ENCODE measurements at regions not wholly inside any gene's neighbourhood (a gene's known extent, or its start where the extent isn't known, plus 50 kb on each side); places are given as distances from the start of the nearest gene placed in this dataset.

GRCh38 chr3:88262527-88262926 is 112.8 kb downstream of the C3orf38 start:
- intact Hi-C loops (cut with micrococcal nuclease; ENCODE audit: unreplicated experiment): no loop called here
- RAD21 ChIA-PET (ENCODE audit: unreplicated experiment): no interaction called here
- H3K36me3 ChIP-seq (ENCODE audit: control insufficient read depth in 2 of 2, insufficient read depth in 2 of 2, low read length in 1 of 2): no peaks in the 10 kb centered on the region

More at GRCh38 chr3:88262527-88262926, 112.8 kb downstream of the C3orf38 start:
- no peak overlapping the region for H3K4me2 ChIP-seq (ENCODE audit: control insufficient read depth, insufficient read depth)
- H3K4me3 ChIP-seq: no peak overlapping the region
- no peaks in the 10 kb centered on the region for H4K20me1 ChIP-seq (ENCODE audit: control insufficient read depth, insufficient read depth)
- H3K79me2 ChIP-seq (ENCODE audit: control insufficient read depth, insufficient read depth, low read length): no peaks in the 10 kb centered on the region
- in situ Hi-C loops (cut with MboI): no loop called here
- ChIA-PET SMC1A (ENCODE audit: uncharacterized antibody, unreplicated experiment) (no interaction called here), CTCF (no interaction called here), POLR2A (no interaction called here)
- no peak overlapping the region for H2AFZ ChIP-seq (ENCODE audit: control insufficient read depth, low read depth, low read length)
- no peak overlapping the region for H3K9ac ChIP-seq (ENCODE audit: control insufficient read depth, insufficient read depth, low read length)
- TF ChIP-seq HSF1 (IDR thresholded peaks at IDR 0.05; ENCODE audit: low read depth, low read length): no peak
- TF ChIP-seq TARDBP (IDR thresholded peaks at IDR 0.05; ENCODE audit: borderline replicate concordance): no peak
- TF ChIP-seq FOS (IDR thresholded peaks at IDR 0.05; ENCODE audit: borderline replicate concordance, extremely low read depth, insufficient read length): no peak
- no peak for TF ChIP-seq NR2C2 (IDR thresholded peaks at IDR 0.05; ENCODE audit: borderline replicate concordance, control insufficient read depth, insufficient read length, low read depth)
- TF ChIP-seq ZBTB4 (CRISPR knock-in tag; IDR thresholded peaks at IDR 0.05): no peak
- no peak for TF ChIP-seq NFIC (IDR thresholded peaks at IDR 0.05; ENCODE audit: low read depth, low read length)
- no peak for TF ChIP-seq E4F1 (IDR thresholded peaks at IDR 0.05; ENCODE audit: borderline replicate concordance, partially characterized antibody)
- no peak for TF ChIP-seq ZNF207 (IDR thresholded peaks at IDR 0.05; ENCODE audit: borderline replicate concordance)
- no peak for TF ChIP-seq NR2F1 (conservative IDR thresholded peaks at IDR 0.05)
- no peak for TF ChIP-seq GATAD2B (conservative IDR thresholded peaks at IDR 0.05; ENCODE audit: low read depth)
- no peak for TF ChIP-seq TCF3 (IDR thresholded peaks at IDR 0.05; ENCODE audit: borderline replicate concordance, insufficient read depth, low read depth, low read length)
- 56% methylated on average over 4 of the region's 4 CpGs for WGBS (ENCODE audit: insufficient coverage, insufficient replicate concordance, low lambda C conversion rate, missing lambda C conversion rate)
- no TSS peak for BruUV-seq (replicated peaks)
- no peak for DNase-seq (ENCODE audit: low read depth, low spot score)
- no peaks in the 10 kb centered on the region for H3K9me3 ChIP-seq (replicated peaks; ENCODE audit: control insufficient read depth, insufficient read depth, low read length)
- H3K4me1 ChIP-seq (ENCODE audit: control insufficient read depth, insufficient read depth, low read length): no peaks in the 10 kb centered on the region
- no peak overlapping the region for H3K27ac ChIP-seq (ENCODE audit: control insufficient read depth, insufficient read depth)
- H3K27me3 ChIP-seq (replicated peaks in 1 of 2; ENCODE audit: control insufficient read depth in 2 of 2, insufficient read depth in 2 of 2, low read length in 1 of 2): no peaks in the 10 kb centered on the region
- FAIRE-seq: no peak
- no peak for ATAC-seq

All from GM12878 (cell line).